ENCODE measurements at regions not wholly inside any gene's neighbourhood (a gene's known extent, or its start where the extent isn't known, plus 50 kb on each side); places are given as distances from the start of the nearest gene placed in this dataset.

DNA sequence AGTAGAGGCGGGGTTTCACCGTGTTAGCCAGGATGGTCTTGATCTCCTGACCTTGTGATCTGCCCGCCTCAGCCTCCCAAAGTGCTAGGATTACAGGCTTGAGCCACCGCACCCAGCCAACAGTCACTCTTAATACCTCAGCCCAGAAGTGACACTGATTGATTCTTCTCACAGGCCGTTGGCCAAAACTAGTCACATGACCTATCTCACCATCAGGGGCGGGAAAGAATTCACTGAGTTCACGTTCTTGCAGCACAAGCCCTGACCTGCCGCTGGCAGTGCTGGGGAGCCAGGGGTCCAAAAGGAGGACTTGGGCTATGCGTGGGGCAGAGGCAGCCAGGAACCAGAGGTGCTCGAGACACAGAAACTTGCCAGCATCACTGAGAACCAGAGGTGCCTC is 55.0 kb upstream of the CPLX2 start:
- Mint-ChIP-seq H3K4me1 (no peaks in the 10 kb centered on the region), H3K4me3 (no peak overlapping the region), H3K36me3 (no peaks in the 10 kb centered on the region), H3K9me3 (peaks cover 0 to 4% (median 0%) of the 10 kb centered on the region in 7 donors), H3K27me3 (peaks cover 4% of the 10 kb centered on the region), H3K27ac (no peak overlapping the region)
- Histone ChIP-seq H3K4me1 (ENCODE audit: control insufficient read depth, insufficient read depth, low read length, poor library complexity, severe bottlenecking) (no peaks in the 10 kb centered on the region), H3K27me3 (ENCODE audit: control insufficient read depth, insufficient read depth, low read length) (no peaks in the 10 kb centered on the region), H3K27ac (ENCODE audit: insufficient read depth, low read length, poor library complexity, severe bottlenecking) (no peak overlapping the region), H3K9me3 (ENCODE audit: control insufficient read depth in 2 of 2, low read length in 2 of 2) (no peaks in the 10 kb centered on the region), H3K36me3 (ENCODE audit: control insufficient read depth, insufficient read depth, low read length) (no peaks in the 10 kb centered on the region), H3K4me3 (ENCODE audit: low read depth, low read length) (no peak overlapping the region)
- DNase-seq (no peak), ATAC-seq (ENCODE audit: low read depth in 2 of 2) (no peak)

DNA sequence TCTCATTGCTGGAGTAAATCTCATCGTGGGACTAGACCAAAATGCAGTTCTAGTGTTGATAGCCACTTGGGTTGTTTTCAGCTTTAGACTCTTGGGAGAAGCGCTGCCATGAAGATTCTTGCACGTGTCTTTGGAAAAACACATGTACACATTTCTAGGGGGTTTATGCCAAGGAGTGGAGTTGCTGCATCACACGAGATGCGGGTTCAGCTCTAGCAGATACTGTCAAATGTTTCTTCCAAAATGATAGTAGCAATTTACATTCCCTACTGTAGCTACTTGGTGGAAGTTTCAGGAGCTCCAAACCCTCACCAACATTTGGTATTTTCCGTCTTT is 52.3 kb upstream of the CPLX2 start:
- H3K36me3 ChIP-seq (ENCODE audit: control insufficient read depth, insufficient read depth, low read length) = no peaks in the 10 kb centered on the region
- DNase-seq (no peak), ATAC-seq (ENCODE audit: low read depth in 2 of 2) (no peak)
- Mint-ChIP-seq H3K27ac (no peak overlapping the region), H3K9me3 (peaks cover 0 to 4% (median 0%) of the 10 kb centered on the region in 7 donors), H3K4me1 (peaks cover 0 to 4% (median 1%) of the 10 kb centered on the region in 4 donors), H3K36me3 (peaks cover 5% of the 10 kb centered on the region), H3K27me3 (peaks cover 11% of the 10 kb centered on the region), H3K4me3 (no peak overlapping the region)
- peaks cover 2% of the 10 kb centered on the region for H3K27me3 ChIP-seq (ENCODE audit: control insufficient read depth, insufficient read depth, low read length)
- H3K4me3 ChIP-seq (ENCODE audit: low read depth, low read length) = no peak overlapping the region
- H3K27ac ChIP-seq (ENCODE audit: insufficient read depth, low read length, poor library complexity, severe bottlenecking) = no peak overlapping the region
- H3K4me1 ChIP-seq (ENCODE audit: control insufficient read depth, insufficient read depth, low read length, poor library complexity, severe bottlenecking) = no peaks in the 10 kb centered on the region
- H3K9me3 ChIP-seq (ENCODE audit: control insufficient read depth in 2 of 2, low read length in 2 of 2) = no peaks in the 10 kb centered on the region

DNA sequence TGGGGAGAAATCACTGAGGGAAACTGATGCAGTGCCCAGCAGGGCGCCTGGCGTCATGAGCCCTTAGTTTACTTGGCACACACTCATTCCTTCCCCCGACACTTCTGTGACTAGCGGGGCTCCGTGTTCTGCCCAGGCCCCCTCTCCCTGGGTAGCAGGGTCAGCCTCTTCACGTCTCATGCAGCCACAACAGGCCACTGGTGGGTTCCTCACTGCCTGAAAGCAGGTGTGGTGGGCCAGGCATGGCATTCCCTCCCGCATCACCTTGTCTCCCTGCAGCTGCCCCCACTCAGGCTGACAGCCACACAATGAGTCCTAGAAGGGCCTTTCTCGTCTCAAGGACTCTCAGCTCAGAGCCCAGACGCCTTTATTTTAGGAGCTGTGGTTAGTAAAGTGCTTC is 51.1 kb upstream of the CPLX2 start:
- H3K36me3 ChIP-seq (ENCODE audit: control insufficient read depth, insufficient read depth, low read length) = no peaks in the 10 kb centered on the region
- H3K9me3 ChIP-seq (ENCODE audit: control insufficient read depth in 2 of 2, low read length in 2 of 2) = no peaks in the 10 kb centered on the region
- H3K4me1 ChIP-seq (ENCODE audit: control insufficient read depth, insufficient read depth, low read length, poor library complexity, severe bottlenecking) = no peaks in the 10 kb centered on the region
- no peak for DNase-seq
- Mint-ChIP-seq H3K9me3 (peaks cover 0 to 4% (median 0%) of the 10 kb centered on the region in 7 donors), H3K27me3 (peaks cover 8% of the 10 kb centered on the region), H3K27ac (no peak overlapping the region), H3K4me1 (peaks cover 0 to 4% (median 1%) of the 10 kb centered on the region in 4 donors), H3K4me3 (no peak overlapping the region), H3K36me3 (peaks cover 5% of the 10 kb centered on the region)
- peaks cover 2% of the 10 kb centered on the region for H3K27me3 ChIP-seq (ENCODE audit: control insufficient read depth, insufficient read depth, low read length)
- no peak overlapping the region for H3K27ac ChIP-seq (ENCODE audit: insufficient read depth, low read length, poor library complexity, severe bottlenecking)
- ATAC-seq (ENCODE audit: low read depth in 2 of 2) = no peak
- H3K4me3 ChIP-seq (ENCODE audit: low read depth, low read length) = no peak overlapping the region
